ENCODE measurements at regions not wholly inside any gene's neighbourhood (a gene's known extent, or its start where the extent isn't known, plus 50 kb on each side); places are given as distances from the start of the nearest gene placed in this dataset.

GRCh38 chr3:103075282-103075681 is 640.5 kb downstream of the ZPLD1 start:
- intact Hi-C loops (cut with micrococcal nuclease; ENCODE audit: unreplicated experiment) (no loop called here), in situ Hi-C loops (cut with HindIII; ENCODE audit: low pct_unique_long_range_greater_than_20kb, low sequenced_read_pairs) (no loop called here)
- no TSS peak for BruUV-seq (replicated peaks)
- Histone ChIP-seq H3K27me3 (ENCODE audit: control insufficient read depth, insufficient read depth, low read length) (no peaks in the 10 kb centered on the region), H3K36me3 (ENCODE audit: control insufficient read depth, insufficient read depth, low read length) (no peaks in the 10 kb centered on the region), H3K9me3 (ENCODE audit: control insufficient read depth, insufficient read depth, low read depth, low read length) (no peaks in the 10 kb centered on the region), H3K4me3 (ENCODE audit: low read depth in 2 of 2, low read length in 2 of 2) (no peak overlapping the region), H3K27ac (ENCODE audit: low read length) (no peak overlapping the region), H3K4me1 (ENCODE audit: control insufficient read depth, insufficient read depth, low read length) (no peaks in the 10 kb centered on the region)
- ChIA-PET POLR2A (no interaction called here), CTCF (no interaction called here)
- no peak for DNase-seq (ENCODE audit: low read depth, low spot score)
- no peak for ATAC-seq
- TF ChIP-seq POLR2AphosphoS5 (IDR thresholded peaks at IDR 0.05; ENCODE audit: low read depth, low read length) (no peak), REST (IDR thresholded peaks at IDR 0.05; ENCODE audit: insufficient read depth in 1 of 2, low read depth in 2 of 2, low read length in 1 of 2) (no peak), SIN3A (IDR thresholded peaks at IDR 0.05; ENCODE audit: borderline replicate concordance, insufficient read depth, low read depth, low read length) (no peak), CTCF (IDR thresholded peaks at IDR 0.05) (no peak), TCF7L2 (IDR thresholded peaks at IDR 0.05; ENCODE audit: low read depth, low read length) (no peak)

- POLR2A ChIA-PET, result no interaction called here
- Histone ChIP-seq H3K9me3 (ENCODE audit: control insufficient read depth, insufficient read depth, low read depth, low read length) (no peaks in the 10 kb centered on the region), H3K4me3 (ENCODE audit: low read depth in 2 of 2, low read length in 2 of 2) (no peak overlapping the region), H3K4me1 (ENCODE audit: control insufficient read depth, insufficient read depth, low read length) (no peaks in the 10 kb centered on the region), H3K36me3 (ENCODE audit: control insufficient read depth, insufficient read depth, low read length) (no peaks in the 10 kb centered on the region), H3K27ac (ENCODE audit: low read length) (no peak overlapping the region), H3K27me3 (ENCODE audit: control insufficient read depth, insufficient read depth, low read length) (no peaks in the 10 kb centered on the region)
- DNase-seq (ENCODE audit: low read depth, low spot score) (no peak), ATAC-seq (no peak)
- BruUV-seq (replicated peaks), result no TSS peak
- CTCF ChIA-PET, result no interaction called here
- in situ Hi-C loops (cut with HindIII; ENCODE audit: low pct_unique_long_range_greater_than_20kb, low sequenced_read_pairs), result no loop called here
- intact Hi-C loops (cut with micrococcal nuclease; ENCODE audit: unreplicated experiment), result no loop called here
- no peak for TF ChIP-seq SIN3A (IDR thresholded peaks at IDR 0.05; ENCODE audit: borderline replicate concordance, insufficient read depth, low read depth, low read length)
- TF ChIP-seq REST (IDR thresholded peaks at IDR 0.05; ENCODE audit: insufficient read depth in 1 of 2, low read depth in 2 of 2, low read length in 1 of 2), result no peak
- TF ChIP-seq POLR2AphosphoS5 (IDR thresholded peaks at IDR 0.05; ENCODE audit: low read depth, low read length), result no peak
Measured at GRCh38 chr3:103077910-103078309, 643.1 kb downstream of the ZPLD1 start.
